ENCODE measurements at regions not wholly inside any gene's neighbourhood (a gene's known extent, or its start where the extent isn't known, plus 50 kb on each side); places are given as distances from the start of the nearest gene placed in this dataset.

- H2AK5ac ChIP-seq (ENCODE audit: low read depth, low read length): no peak overlapping the region
- H2BK5ac ChIP-seq (ENCODE audit: low read length): no peak overlapping the region
- no CpG with 5 or more reads among the region's 5 CpGs for WGBS, 2 donors (ENCODE audit: extremely low coverage in 2 of 2, insufficient read length in 2 of 2, insufficient replicate concordance in 1 of 2)
- H3K4me2 ChIP-seq (ENCODE audit: insufficient read depth, low read length, poor library complexity, severe bottlenecking): no peak overlapping the region
- H2BK12ac ChIP-seq (ENCODE audit: low read length): peak overlapping the region; percentile 41
- no peak overlapping the region for H4K8ac ChIP-seq (ENCODE audit: low read depth, low read length)
- H3K14ac ChIP-seq (ENCODE audit: low read length): no peak overlapping the region
- H3K9me3 ChIP-seq (replicated peaks in 1 of 2; ENCODE audit: control insufficient read depth in 2 of 2, insufficient read depth in 1 of 2, low read depth in 1 of 2, low read length in 2 of 2): no peaks in the 10 kb centered on the region
- H3K4me1 ChIP-seq (ENCODE audit: control insufficient read depth in 2 of 2, insufficient read depth in 1 of 2, low read depth in 1 of 2, low read length in 2 of 2): peaks cover 4 to 5% of the 10 kb centered on the region in 2 donors
- H3K4ac ChIP-seq (ENCODE audit: low read length): no peak overlapping the region
- no peak overlapping the region for H2AFZ ChIP-seq (ENCODE audit: low read length)
- H3K9ac ChIP-seq (ENCODE audit: low read depth, low read length, poor library complexity): no peak overlapping the region
- H3K27me3 ChIP-seq (ENCODE audit: control insufficient read depth in 3 of 3, insufficient read depth in 3 of 3, low read depth in 1 of 3, low read length in 3 of 3): peaks cover 0 to 4% (median 0%) of the 10 kb centered on the region in 3 experiments
- no peak overlapping the region for H2BK15ac ChIP-seq (ENCODE audit: low read length)
- no peaks in the 10 kb centered on the region for H3K79me1 ChIP-seq (ENCODE audit: low read depth, low read length)
- no peak overlapping the region for H3K4me3 ChIP-seq (ENCODE audit: low read length in 2 of 2)
- no peak overlapping the region for H3K23ac ChIP-seq (ENCODE audit: low read depth, low read length, poor library complexity)
- H3K27ac ChIP-seq (replicated peaks; ENCODE audit: low read length): no peak overlapping the region
- H2BK120ac ChIP-seq (ENCODE audit: low read depth, low read length): no peak overlapping the region
- peak; percentile 18 for DNase-seq (ENCODE audit: low spot score)
- H3K18ac ChIP-seq (ENCODE audit: low read length): peak overlapping the region; percentile 90
- H3K36me3 ChIP-seq (replicated peaks in 1 of 2; ENCODE audit: control insufficient read depth in 2 of 2, insufficient read depth in 2 of 2, low read length in 2 of 2): no peaks in the 10 kb centered on the region
- H4K91ac ChIP-seq (ENCODE audit: low read depth, low read length, poor library complexity): no peak overlapping the region
Observed at GRCh38 chr1:242651817-242652216, 127.3 kb upstream of the PLD5 start.

GRCh38 chr1:242641461-242641860, 117.0 kb upstream of the PLD5 start:
- H3K27ac ChIP-seq (replicated peaks; ENCODE audit: low read length): no peak overlapping the region
- WGBS, 2 donors (ENCODE audit: extremely low coverage in 2 of 2, insufficient read length in 2 of 2, insufficient replicate concordance in 1 of 2): no CpG with 5 or more reads among the region's 3 CpGs
- H3K23ac ChIP-seq (ENCODE audit: low read depth, low read length, poor library complexity): no peak overlapping the region
- no peak overlapping the region for H4K8ac ChIP-seq (ENCODE audit: low read depth, low read length)
- H3K9ac ChIP-seq (ENCODE audit: low read depth, low read length, poor library complexity): no peak overlapping the region
- H3K4me1 ChIP-seq (ENCODE audit: control insufficient read depth in 2 of 2, insufficient read depth in 1 of 2, low read depth in 1 of 2, low read length in 2 of 2): no peaks in the 10 kb centered on the region
- no peak for DNase-seq (ENCODE audit: low spot score)
- H3K4ac ChIP-seq (ENCODE audit: low read length): no peak overlapping the region
- H3K14ac ChIP-seq (ENCODE audit: low read length): no peak overlapping the region
- peaks cover 1% of the 10 kb centered on the region for H3K79me1 ChIP-seq (ENCODE audit: low read depth, low read length)
- no peak overlapping the region for H2BK5ac ChIP-seq (ENCODE audit: low read length)
- H3K4me2 ChIP-seq (ENCODE audit: insufficient read depth, low read length, poor library complexity, severe bottlenecking): no peak overlapping the region
- H3K36me3 ChIP-seq (replicated peaks in 1 of 2; ENCODE audit: control insufficient read depth in 2 of 2, insufficient read depth in 2 of 2, low read length in 2 of 2): no peaks in the 10 kb centered on the region
- no peak overlapping the region for H2BK12ac ChIP-seq (ENCODE audit: low read length)
- H3K4me3 ChIP-seq (ENCODE audit: low read length in 2 of 2): no peak overlapping the region
- peaks cover 0 to 2% of the 10 kb centered on the region in 2 donors for H3K9me3 ChIP-seq (replicated peaks in 1 of 2; ENCODE audit: control insufficient read depth in 2 of 2, insufficient read depth in 1 of 2, low read depth in 1 of 2, low read length in 2 of 2)
- no peak overlapping the region for H2BK15ac ChIP-seq (ENCODE audit: low read length)
- H3K27me3 ChIP-seq (ENCODE audit: control insufficient read depth in 3 of 3, insufficient read depth in 3 of 3, low read depth in 1 of 3, low read length in 3 of 3): no peaks in the 10 kb centered on the region
- H3K18ac ChIP-seq (ENCODE audit: low read length): no peak overlapping the region
- H2BK120ac ChIP-seq (ENCODE audit: low read depth, low read length): no peak overlapping the region
- no peak overlapping the region for H4K91ac ChIP-seq (ENCODE audit: low read depth, low read length, poor library complexity)
- no peak overlapping the region for H2AFZ ChIP-seq (ENCODE audit: low read length)
- no peak overlapping the region for H2AK5ac ChIP-seq (ENCODE audit: low read depth, low read length)

GRCh38 chr1:242639104-242639503, 114.6 kb upstream of the PLD5 start:
- Histone ChIP-seq H4K8ac (ENCODE audit: low read depth, low read length) (no peak overlapping the region), H3K18ac (ENCODE audit: low read length) (no peak overlapping the region), H3K27me3 (ENCODE audit: control insufficient read depth in 3 of 3, insufficient read depth in 3 of 3, low read depth in 1 of 3, low read length in 3 of 3) (no peaks in the 10 kb centered on the region), H2BK5ac (ENCODE audit: low read length) (no peak overlapping the region), H3K4ac (ENCODE audit: low read length) (no peak overlapping the region), H2BK120ac (ENCODE audit: low read depth, low read length) (no peak overlapping the region), H3K4me1 (ENCODE audit: control insufficient read depth in 2 of 2, insufficient read depth in 1 of 2, low read depth in 1 of 2, low read length in 2 of 2) (peaks cover 0 to 5% of the 10 kb centered on the region in 2 donors), H3K27ac (replicated peaks; ENCODE audit: low read length) (no peak overlapping the region), H3K9me3 (replicated peaks in 1 of 2; ENCODE audit: control insufficient read depth in 2 of 2, insufficient read depth in 1 of 2, low read depth in 1 of 2, low read length in 2 of 2) (peaks cover 0 to 2% of the 10 kb centered on the region in 2 donors), H4K91ac (ENCODE audit: low read depth, low read length, poor library complexity) (no peak overlapping the region), H3K4me3 (ENCODE audit: low read length in 2 of 2) (no peak overlapping the region), H2AK5ac (ENCODE audit: low read depth, low read length) (no peak overlapping the region), H3K9ac (ENCODE audit: low read depth, low read length, poor library complexity) (no peak overlapping the region), H3K36me3 (replicated peaks in 1 of 2; ENCODE audit: control insufficient read depth in 2 of 2, insufficient read depth in 2 of 2, low read length in 2 of 2) (no peaks in the 10 kb centered on the region), H2BK12ac (ENCODE audit: low read length) (no peak overlapping the region), H3K14ac (ENCODE audit: low read length) (no peak overlapping the region), H2AFZ (ENCODE audit: low read length) (no peak overlapping the region), H3K79me1 (ENCODE audit: low read depth, low read length) (peaks cover 1% of the 10 kb centered on the region), H3K4me2 (ENCODE audit: insufficient read depth, low read length, poor library complexity, severe bottlenecking) (no peak overlapping the region), H3K23ac (ENCODE audit: low read depth, low read length, poor library complexity) (no peak overlapping the region), H2BK15ac (ENCODE audit: low read length) (no peak overlapping the region)
- DNase-seq (ENCODE audit: low spot score): no peak
- no CpG with 5 or more reads among the region's 5 CpGs for WGBS, 2 donors (ENCODE audit: extremely low coverage in 2 of 2, insufficient read length in 2 of 2, insufficient replicate concordance in 1 of 2)

- Histone ChIP-seq H2BK15ac (ENCODE audit: low read length) (no peak overlapping the region), H3K9me3 (replicated peaks in 1 of 2; ENCODE audit: control insufficient read depth in 2 of 2, insufficient read depth in 1 of 2, low read depth in 1 of 2, low read length in 2 of 2) (no peaks in the 10 kb centered on the region), H3K14ac (ENCODE audit: low read length) (no peak overlapping the region), H4K8ac (ENCODE audit: low read depth, low read length) (no peak overlapping the region), H3K36me3 (replicated peaks in 1 of 2; ENCODE audit: control insufficient read depth in 2 of 2, insufficient read depth in 2 of 2, low read length in 2 of 2) (no peaks in the 10 kb centered on the region), H3K4me3 (ENCODE audit: low read length in 2 of 2) (no peak overlapping the region), H4K91ac (ENCODE audit: low read depth, low read length, poor library complexity) (no peak overlapping the region), H2BK12ac (ENCODE audit: low read length) (no peak overlapping the region), H3K4me2 (ENCODE audit: insufficient read depth, low read length, poor library complexity, severe bottlenecking) (no peak overlapping the region), H3K4ac (ENCODE audit: low read length) (no peak overlapping the region), H3K9ac (ENCODE audit: low read depth, low read length, poor library complexity) (no peak overlapping the region), H2AK5ac (ENCODE audit: low read depth, low read length) (no peak overlapping the region), H3K4me1 (ENCODE audit: control insufficient read depth in 2 of 2, insufficient read depth in 1 of 2, low read depth in 1 of 2, low read length in 2 of 2) (peaks cover 0 to 5% of the 10 kb centered on the region in 2 donors), H2BK120ac (ENCODE audit: low read depth, low read length) (no peak overlapping the region), H3K23ac (ENCODE audit: low read depth, low read length, poor library complexity) (no peak overlapping the region), H3K27ac (replicated peaks; ENCODE audit: low read length) (no peak overlapping the region), H2BK5ac (ENCODE audit: low read length) (no peak overlapping the region), H3K79me1 (ENCODE audit: low read depth, low read length) (no peaks in the 10 kb centered on the region), H2AFZ (ENCODE audit: low read length) (no peak overlapping the region), H3K18ac (ENCODE audit: low read length) (no peak overlapping the region), H3K27me3 (ENCODE audit: control insufficient read depth in 3 of 3, insufficient read depth in 3 of 3, low read depth in 1 of 3, low read length in 3 of 3) (no peaks in the 10 kb centered on the region)
- no peak for DNase-seq (ENCODE audit: low spot score)
- no CpG with 5 or more reads among the region's 5 CpGs for WGBS, 2 donors (ENCODE audit: extremely low coverage in 2 of 2, insufficient read length in 2 of 2, insufficient replicate concordance in 1 of 2)
Observed at GRCh38 chr1:242634732-242635131, 110.2 kb upstream of the PLD5 start.
